ENCODE measurements at regions not wholly inside any gene's neighbourhood (a gene's known extent, or its start where the extent isn't known, plus 50 kb on each side); places are given as distances from the start of the nearest gene placed in this dataset.

GRCh38 chr11:19578871-19579270, 133.8 kb upstream of the NAV2 start:
- TF ChIP-seq POLR2A (IDR thresholded peaks at IDR 0.05) (no peak), CTCF (IDR thresholded peaks at IDR 0.05) (no peak)

Data from esophagus squamous epithelium (tissue), 4 donors.